LHCN-M2 (cell line): ENCODE measurements at regions not wholly inside any gene's neighbourhood (a gene's known extent, or its start where the extent isn't known, plus 50 kb on each side); places are given as distances from the start of the nearest gene placed in this dataset.

Experiments used
- DNase-seq: peaks from one replicate; pipeline ENCODE4 v3.0.0-alpha.2; 2012; ENCODE audit warnings: low read depth

- no peak for DNase-seq
Observed at GRCh38 chr13:84360822-84361221, 478.5 kb upstream of the SLITRK1 start.

GRCh38 chr13:84358601-84359000 lies 476.3 kb upstream of the SLITRK1 start:
- DNase-seq: no peak

GRCh38 chr13:84352946-84353345 lies 470.7 kb upstream of the SLITRK1 start:
- no peak for DNase-seq

GRCh38 chr13:84339456-84339855 lies 457.2 kb upstream of the SLITRK1 start:
- no peak for DNase-seq

GRCh38 chr13:84332346-84332745 lies 450.1 kb upstream of the SLITRK1 start:
- DNase-seq: no peak

- no peak for DNase-seq
Observed at GRCh38 chr13:84315527-84315926, 433.3 kb upstream of the SLITRK1 start.

- no peak for DNase-seq
Observed at GRCh38 chr13:84303035-84303434, 420.8 kb upstream of the SLITRK1 start.

GRCh38 chr13:84297251-84297650 lies 415.0 kb upstream of the SLITRK1 start:
- DNase-seq: no peak

GRCh38 chr13:84296401-84296800 lies 414.1 kb upstream of the SLITRK1 start:
- DNase-seq: no peak

GRCh38 chr13:84294576-84294975 lies 412.3 kb upstream of the SLITRK1 start:
- no peak for DNase-seq

GRCh38 chr13:84290386-84290785 lies 408.1 kb upstream of the SLITRK1 start:
- DNase-seq: no peak

GRCh38 chr13:84279166-84279565 lies 396.9 kb upstream of the SLITRK1 start:
- DNase-seq: peak; percentile 30

- DNase-seq: no peak
Observed at GRCh38 chr13:84272877-84273562, 390.7 kb upstream of the SLITRK1 start.

- no peak for DNase-seq
Observed at GRCh38 chr13:84265257-84265764, 383.0 kb upstream of the SLITRK1 start.

- no peak for DNase-seq
Observed at GRCh38 chr13:84263354-84264069, 381.2 kb upstream of the SLITRK1 start.

GRCh38 chr13:84255226-84255797 lies 373.0 kb upstream of the SLITRK1 start:
- no peak for DNase-seq

GRCh38 chr13:84249463-84249862 lies 367.2 kb upstream of the SLITRK1 start:
- DNase-seq: no peak

GRCh38 chr13:84243340-84243739 lies 361.1 kb upstream of the SLITRK1 start:
- DNase-seq: no peak

- no peak for DNase-seq
Observed at GRCh38 chr13:84239032-84239431, 356.8 kb upstream of the SLITRK1 start.

- no peak for DNase-seq
Observed at GRCh38 chr13:84238381-84238780, 356.1 kb upstream of the SLITRK1 start.

- no peak for DNase-seq
Observed at GRCh38 chr13:84237143-84237542, 354.9 kb upstream of the SLITRK1 start.

- no peak for DNase-seq
Observed at GRCh38 chr13:84234416-84234815, 352.1 kb upstream of the SLITRK1 start.

- no peak for DNase-seq
Observed at GRCh38 chr13:84230568-84230967, 348.3 kb upstream of the SLITRK1 start.
